ENCODE measurements at regions not wholly inside any gene's neighbourhood (a gene's known extent, or its start where the extent isn't known, plus 50 kb on each side); places are given as distances from the start of the nearest gene placed in this dataset.
A peak's percentile ranks its signal among the peaks of the same experiment; 100 is the strongest.

DNA sequence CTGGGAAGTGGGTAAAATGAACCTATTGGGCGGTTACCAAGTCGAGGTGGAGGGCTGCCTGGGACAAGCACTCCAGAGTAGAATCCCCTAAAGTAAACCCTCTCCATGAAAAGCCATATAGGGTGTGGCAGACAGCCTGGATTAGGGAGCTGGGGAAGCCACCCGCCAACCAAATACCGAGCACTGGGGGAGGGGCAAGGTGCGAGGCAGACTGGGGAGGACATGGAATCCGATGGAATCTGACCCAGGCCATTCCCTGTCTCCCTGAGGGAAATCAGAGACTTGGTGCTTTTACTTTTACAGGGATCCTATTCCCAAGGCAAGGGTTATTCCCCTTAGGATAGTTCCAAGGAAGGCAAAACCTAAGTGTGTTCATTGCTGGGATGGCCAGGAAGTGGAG is 130.9 kb upstream of the HSD17B12 start:
- DNase-seq = no peak
- H3K27me3 ChIP-seq (ENCODE audit: low read depth) = peaks cover 96% of the 10 kb centered on the region
- TF ChIP-seq, protein P1, sequence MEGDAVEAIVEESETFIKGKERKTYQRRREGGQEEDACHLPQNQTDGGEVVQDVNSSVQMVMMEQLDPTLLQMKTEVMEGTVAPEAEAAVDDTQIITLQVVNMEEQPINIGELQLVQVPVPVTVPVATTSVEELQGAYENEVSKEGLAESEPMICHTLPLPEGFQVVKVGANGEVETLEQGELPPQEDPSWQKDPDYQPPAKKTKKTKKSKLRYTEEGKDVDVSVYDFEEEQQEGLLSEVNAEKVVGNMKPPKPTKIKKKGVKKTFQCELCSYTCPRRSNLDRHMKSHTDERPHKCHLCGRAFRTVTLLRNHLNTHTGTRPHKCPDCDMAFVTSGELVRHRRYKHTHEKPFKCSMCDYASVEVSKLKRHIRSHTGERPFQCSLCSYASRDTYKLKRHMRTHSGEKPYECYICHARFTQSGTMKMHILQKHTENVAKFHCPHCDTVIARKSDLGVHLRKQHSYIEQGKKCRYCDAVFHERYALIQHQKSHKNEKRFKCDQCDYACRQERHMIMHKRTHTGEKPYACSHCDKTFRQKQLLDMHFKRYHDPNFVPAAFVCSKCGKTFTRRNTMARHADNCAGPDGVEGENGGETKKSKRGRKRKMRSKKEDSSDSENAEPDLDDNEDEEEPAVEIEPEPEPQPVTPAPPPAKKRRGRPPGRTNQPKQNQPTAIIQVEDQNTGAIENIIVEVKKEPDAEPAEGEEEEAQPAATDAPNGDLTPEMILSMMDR (IDR thresholded peaks at IDR 0.05; ENCODE audit: borderline replicate concordance) = no peak
- H3K4me3 ChIP-seq = no peak overlapping the region
- H3K4me1 ChIP-seq = peaks cover 11% of the 10 kb centered on the region
- intact Hi-C loops (cut with micrococcal nuclease) = no loop called here
- H3K36me3 ChIP-seq = no peaks in the 10 kb centered on the region
- no peak overlapping the region for H3K27ac ChIP-seq (replicated peaks)
- H3K9me3 ChIP-seq (replicated peaks) = no peaks in the 10 kb centered on the region

DNA sequence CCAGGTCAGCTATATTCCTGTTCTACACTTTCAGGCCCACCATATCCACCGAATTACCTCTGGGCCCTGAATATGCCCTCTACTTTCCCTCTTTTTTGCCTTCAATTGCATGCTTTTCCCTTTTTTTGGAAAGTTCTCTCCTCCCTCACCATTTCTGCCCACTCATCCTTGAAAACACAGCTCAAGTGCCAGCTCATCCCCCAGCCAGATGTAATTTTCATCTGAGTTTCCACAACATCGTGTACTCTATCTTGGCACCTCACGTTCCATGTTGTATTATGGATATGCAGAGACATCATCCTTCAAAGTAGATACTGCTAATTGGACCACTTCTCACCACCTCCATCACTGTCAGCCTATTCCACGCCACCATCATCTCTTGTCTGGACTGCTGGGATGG is 129.8 kb upstream of the HSD17B12 start:
- Histone ChIP-seq H3K27ac (replicated peaks) (no peak overlapping the region), H3K27me3 (ENCODE audit: low read depth) (peaks cover 98% of the 10 kb centered on the region), H3K4me3 (no peak overlapping the region), H3K9me3 (replicated peaks) (no peaks in the 10 kb centered on the region), H3K36me3 (no peaks in the 10 kb centered on the region), H3K4me1 (peaks cover 18% of the 10 kb centered on the region)
- no peak for DNase-seq
- TF ChIP-seq, protein P1 (IDR thresholded peaks at IDR 0.05; ENCODE audit: borderline replicate concordance) = no peak
- intact Hi-C loops (cut with micrococcal nuclease) = no loop called here

DNA sequence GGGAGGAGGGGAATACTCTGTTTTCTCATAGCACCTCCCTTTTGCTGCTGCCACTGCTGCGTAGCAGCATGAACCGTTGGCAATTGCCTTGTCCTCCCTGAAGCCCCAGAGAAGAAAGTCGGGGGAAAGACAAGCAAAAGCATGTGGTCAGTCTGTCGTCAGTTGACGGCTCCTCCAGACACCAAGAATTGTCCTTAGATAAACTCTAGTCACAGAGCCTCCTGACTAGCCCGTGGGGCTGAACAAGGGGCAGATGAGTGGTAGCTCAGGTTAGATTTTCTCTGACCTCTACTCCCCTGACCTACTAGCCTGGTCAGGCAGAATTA is 126.4 kb upstream of the HSD17B12 start:
- peaks cover 27% of the 10 kb centered on the region for H3K4me1 ChIP-seq
- no peak for DNase-seq
- H3K27ac ChIP-seq (replicated peaks) = no peak overlapping the region
- H3K27me3 ChIP-seq (ENCODE audit: low read depth) = peaks cover 96% of the 10 kb centered on the region
- H3K36me3 ChIP-seq = no peaks in the 10 kb centered on the region
- intact Hi-C loops (cut with micrococcal nuclease) = no loop called here
- TF ChIP-seq, protein P1 (IDR thresholded peaks at IDR 0.05; ENCODE audit: borderline replicate concordance) = no peak
- no peaks in the 10 kb centered on the region for H3K9me3 ChIP-seq (replicated peaks)
- no peak overlapping the region for H3K4me3 ChIP-seq

DNA sequence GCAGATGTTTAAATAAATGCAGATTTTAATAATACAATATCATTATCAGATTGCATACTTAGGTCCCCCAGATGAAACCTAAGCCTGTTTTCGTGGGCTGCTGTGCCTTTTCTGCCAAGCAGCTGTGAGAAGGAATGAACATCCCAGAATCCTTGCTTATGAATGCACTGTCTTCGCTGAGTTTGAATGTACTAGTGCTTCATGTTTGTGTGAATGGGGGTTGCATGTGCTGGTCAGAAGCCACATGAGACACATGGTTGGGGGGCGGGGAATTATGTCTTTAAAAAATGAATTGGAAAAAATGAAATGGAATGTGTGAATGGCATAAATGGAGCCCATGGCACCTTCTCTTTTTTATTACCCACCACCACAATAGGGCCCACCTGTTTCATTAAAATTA is 125.4 kb upstream of the HSD17B12 start:
- TF ChIP-seq, protein P1 (IDR thresholded peaks at IDR 0.05; ENCODE audit: borderline replicate concordance) = no peak
- H3K36me3 ChIP-seq = no peaks in the 10 kb centered on the region
- peaks cover 27% of the 10 kb centered on the region for H3K4me1 ChIP-seq
- intact Hi-C loops (cut with micrococcal nuclease) = no loop called here
- peak overlapping the region; percentile 10 for H3K4me3 ChIP-seq
- no peaks in the 10 kb centered on the region for H3K9me3 ChIP-seq (replicated peaks)
- no peak for DNase-seq
- H3K27me3 ChIP-seq (ENCODE audit: low read depth) = peaks cover 96% of the 10 kb centered on the region
- H3K27ac ChIP-seq (replicated peaks) = peak overlapping the region; percentile 48

DNA sequence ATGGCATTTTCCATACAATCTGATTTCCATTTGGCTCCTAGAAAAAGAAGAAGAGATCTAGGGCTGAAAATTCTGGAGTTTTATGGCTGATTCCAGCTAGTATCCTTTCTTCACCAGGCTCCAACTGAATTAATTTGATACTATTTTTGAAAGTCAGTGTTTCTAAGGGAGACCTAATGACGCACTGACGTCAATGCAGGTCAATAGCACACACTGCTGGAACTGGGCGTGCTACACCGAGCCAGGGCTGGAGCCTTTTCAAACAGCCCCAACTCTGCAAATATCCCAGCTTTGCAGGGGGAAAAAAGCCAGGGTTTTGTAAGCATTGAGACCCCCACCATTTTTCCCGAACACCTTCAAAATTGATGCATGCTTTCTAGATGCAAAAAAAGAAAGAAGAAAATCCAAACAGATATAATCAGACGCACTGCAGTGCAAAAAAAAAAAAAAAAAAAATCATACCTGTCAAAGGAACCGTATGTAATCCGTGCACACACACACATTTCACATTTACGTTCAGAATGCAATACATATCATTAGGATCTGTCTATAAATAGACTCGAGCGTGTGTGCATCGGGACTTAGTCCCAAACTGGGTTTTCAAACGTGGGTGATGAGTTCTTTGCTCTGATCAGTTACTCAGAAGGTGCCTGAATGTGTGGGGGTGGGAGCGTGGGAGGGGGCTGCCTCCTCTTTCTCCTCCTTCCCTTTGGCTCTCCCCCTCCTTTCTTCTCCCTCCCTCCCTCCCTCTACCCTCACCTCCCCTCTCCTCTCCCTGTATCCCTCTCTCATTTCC is 124.5 kb upstream of the HSD17B12 start:
- Histone ChIP-seq H3K36me3 (no peaks in the 10 kb centered on the region), H3K4me3 (peak overlapping the region; percentile 19), H3K4me1 (peaks cover 27% of the 10 kb centered on the region), H3K9me3 (replicated peaks) (no peaks in the 10 kb centered on the region), H3K27ac (replicated peaks) (peak overlapping the region; percentile 48), H3K27me3 (ENCODE audit: low read depth) (peaks cover 96% of the 10 kb centered on the region)
- DNase-seq = no peak
- TF ChIP-seq, protein P1 (IDR thresholded peaks at IDR 0.05; ENCODE audit: borderline replicate concordance) = no peak
- intact Hi-C loops (cut with micrococcal nuclease) = no loop called here
